GM06990 (cell line): ENCODE measurements at regions not wholly inside any gene's neighbourhood (a gene's known extent, or its start where the extent isn't known, plus 50 kb on each side); places are given as distances from the start of the nearest gene placed in this dataset.
"Not testable (repeated sequence)": the region's sequence is repeated elsewhere in the genome, so short reads cannot be mapped to it uniquely, and the experiment has no call there.

Experiments used
- DNase-seq: peaks from one replicate; pipeline ENCODE4 v3.0.0-alpha.2; 2011; ENCODE audit not compliant: insufficient read length; ENCODE audit errors: extremely low read depth
- H3K27me3 ChIP-seq: replicated peaks from 2 replicates; pipeline ENCODE4 v1.6.0; 2011; ENCODE audit warnings: low read length; ENCODE audit not compliant: control insufficient read depth, insufficient read depth
- H3K36me3 ChIP-seq: 2 replicates; pipeline ENCODE4 v1.5.1; 2011; ENCODE audit warnings: low read length; ENCODE audit not compliant: control insufficient read depth, insufficient read depth
- H3K4me3 ChIP-seq: replicated peaks from 2 replicates; pipeline ENCODE4 v1.5.1; 2011; ENCODE audit warnings: low read depth, mild to moderate bottlenecking, control low read depth, low read length
- CTCF ChIP-seq: IDR thresholded peaks from 2 replicates; pipeline ENCODE4 v1.5.1; 2011; ENCODE audit warnings: low read length, control low read depth, mild to moderate bottlenecking, inconsistent platforms; ENCODE audit not compliant: insufficient read depth, poor library complexity, severe bottlenecking

- Histone ChIP-seq H3K36me3 (no peaks in the 10 kb centered on the region), H3K4me3 (no peak overlapping the region), H3K27me3 (no peaks in the 10 kb centered on the region; the same call in none of the 2 replicates)
- no peak for TF ChIP-seq CTCF
- DNase-seq = no peak
Measured at GRCh38 chr10:120186506-120186905, 270.5 kb upstream of the PLPP4 start.

GRCh38 chr10:120187168-120187567, 269.9 kb upstream of the PLPP4 start:
- H3K27me3 ChIP-seq, DNase-seq, H3K36me3 ChIP-seq, H3K4me3 ChIP-seq: not testable (repeated sequence)

GRCh38 chr10:120188950-120189349, 268.1 kb upstream of the PLPP4 start:
- Histone ChIP-seq H3K36me3 (no peaks in the 10 kb centered on the region), H3K4me3 (no peak overlapping the region), H3K27me3 (no peaks in the 10 kb centered on the region; the same call in none of the 2 replicates)
- DNase-seq = no peak
- no peak for TF ChIP-seq CTCF

GRCh38 chr10:120195984-120196712, 260.9 kb upstream of the PLPP4 start:
- no peak for DNase-seq
- no peak for TF ChIP-seq CTCF
- H3K27me3 ChIP-seq = no peaks in the 10 kb centered on the region
- H3K36me3 ChIP-seq = no peaks in the 10 kb centered on the region
- no peak overlapping the region for H3K4me3 ChIP-seq

GRCh38 chr10:120204877-120205276, 252.2 kb upstream of the PLPP4 start:
- Histone ChIP-seq H3K27me3 (no peaks in the 10 kb centered on the region; the same call in 1 of the 2 replicates), H3K36me3 (no peaks in the 10 kb centered on the region), H3K4me3 (no peak overlapping the region)
- no peak for TF ChIP-seq CTCF
- DNase-seq = no peak

- Histone ChIP-seq H3K27me3 (no peaks in the 10 kb centered on the region; the same call in 1 of the 2 replicates), H3K4me3 (no peak overlapping the region), H3K36me3 (no peaks in the 10 kb centered on the region)
- no peak for DNase-seq
- no peak for TF ChIP-seq CTCF
Measured at GRCh38 chr10:120205368-120206018, 251.5 kb upstream of the PLPP4 start.
